ENCODE measurements at regions not wholly inside any gene's neighbourhood (a gene's known extent, or its start where the extent isn't known, plus 50 kb on each side); places are given as distances from the start of the nearest gene placed in this dataset.

DNA sequence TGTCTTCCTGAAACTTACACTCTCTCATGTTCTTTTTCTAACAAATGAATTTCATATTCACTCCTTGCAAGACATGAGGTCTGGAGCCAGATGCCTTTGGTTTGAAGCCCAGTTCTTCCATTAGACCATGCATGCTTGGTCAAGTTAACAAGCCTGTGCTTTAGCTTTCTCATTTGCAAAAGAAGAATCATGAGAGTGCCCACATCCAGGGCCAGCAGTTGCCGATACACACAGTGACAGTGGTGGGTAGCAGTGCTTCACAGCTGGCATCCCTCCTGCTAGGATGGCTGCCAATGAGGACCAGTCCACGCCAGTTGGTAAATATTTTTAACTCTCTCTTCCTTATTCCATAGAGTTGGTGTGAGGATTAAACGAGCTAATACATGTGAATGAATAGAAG, 163.1 kb downstream of the PHLDA1 start:
- no peak overlapping the region for H3K9ac ChIP-seq
- H2AFZ ChIP-seq (replicated peaks), result no peak overlapping the region
- H3K36me3 ChIP-seq, result no peaks in the 10 kb centered on the region
- no peak overlapping the region for H3K4me3 ChIP-seq
- Mint-ChIP-seq H3K27ac (no peak overlapping the region), H3K9me3 (peaks cover 2% of the 10 kb centered on the region), H3K27me3 (ENCODE audit: insufficient read depth, low read depth) (no peaks in the 10 kb centered on the region), H3K36me3 (no peaks in the 10 kb centered on the region), H3K4me3 (no peak overlapping the region), H3K4me1 (peaks cover 5% of the 10 kb centered on the region)
- H3K27ac ChIP-seq, result no peak overlapping the region
- no peak for TF ChIP-seq EZH2phosphoT487 (IDR thresholded peaks at IDR 0.05)
- TF ChIP-seq, protein P1, sequence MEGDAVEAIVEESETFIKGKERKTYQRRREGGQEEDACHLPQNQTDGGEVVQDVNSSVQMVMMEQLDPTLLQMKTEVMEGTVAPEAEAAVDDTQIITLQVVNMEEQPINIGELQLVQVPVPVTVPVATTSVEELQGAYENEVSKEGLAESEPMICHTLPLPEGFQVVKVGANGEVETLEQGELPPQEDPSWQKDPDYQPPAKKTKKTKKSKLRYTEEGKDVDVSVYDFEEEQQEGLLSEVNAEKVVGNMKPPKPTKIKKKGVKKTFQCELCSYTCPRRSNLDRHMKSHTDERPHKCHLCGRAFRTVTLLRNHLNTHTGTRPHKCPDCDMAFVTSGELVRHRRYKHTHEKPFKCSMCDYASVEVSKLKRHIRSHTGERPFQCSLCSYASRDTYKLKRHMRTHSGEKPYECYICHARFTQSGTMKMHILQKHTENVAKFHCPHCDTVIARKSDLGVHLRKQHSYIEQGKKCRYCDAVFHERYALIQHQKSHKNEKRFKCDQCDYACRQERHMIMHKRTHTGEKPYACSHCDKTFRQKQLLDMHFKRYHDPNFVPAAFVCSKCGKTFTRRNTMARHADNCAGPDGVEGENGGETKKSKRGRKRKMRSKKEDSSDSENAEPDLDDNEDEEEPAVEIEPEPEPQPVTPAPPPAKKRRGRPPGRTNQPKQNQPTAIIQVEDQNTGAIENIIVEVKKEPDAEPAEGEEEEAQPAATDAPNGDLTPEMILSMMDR (IDR thresholded peaks at IDR 0.05), result no peak
- TF ChIP-seq EZH2 (IDR thresholded peaks at IDR 0.05), result no peak
- H3K27me3 ChIP-seq, result no peaks in the 10 kb centered on the region
- H3K4me2 ChIP-seq, result no peak overlapping the region
- no peaks in the 10 kb centered on the region for H3K79me2 ChIP-seq (ENCODE audit: low read depth)
- H3K4me1 ChIP-seq, result no peaks in the 10 kb centered on the region
- DNase-seq (ENCODE audit: low spot score), result no peak
- no peaks in the 10 kb centered on the region for H4K20me1 ChIP-seq (ENCODE audit: low read depth)
- H3K9me3 ChIP-seq (ENCODE audit: low read depth), result no peaks in the 10 kb centered on the region
- no peaks in the 10 kb centered on the region for H3F3A ChIP-seq (ENCODE audit: low read depth)

DNA sequence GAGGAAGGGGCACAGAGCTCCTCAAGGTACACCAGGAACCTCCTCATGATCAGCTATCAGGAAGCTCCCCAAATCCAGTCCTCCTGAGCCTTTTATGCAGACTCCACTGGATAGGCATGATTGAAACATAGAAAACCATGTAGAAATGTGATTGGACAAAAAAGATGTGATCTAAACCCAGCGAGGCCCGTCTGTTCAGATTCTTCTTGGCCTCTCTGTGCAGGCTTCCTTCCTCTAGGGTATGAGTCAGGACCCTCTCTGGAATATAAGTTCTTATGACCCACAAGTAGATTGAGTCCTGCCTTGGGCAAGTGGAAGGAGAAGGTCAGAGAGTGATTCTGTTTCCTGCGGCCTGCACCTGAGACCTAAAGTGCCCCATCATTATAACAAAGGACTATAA, 166.3 kb downstream of the PHLDA1 start:
- peaks cover 2% of the 10 kb centered on the region for H3K9me3 Mint-ChIP-seq
- Histone ChIP-seq H3K4me1 (no peaks in the 10 kb centered on the region), H3K27ac (no peak overlapping the region), H3K27me3 (no peaks in the 10 kb centered on the region), H3K9me3 (ENCODE audit: low read depth) (no peaks in the 10 kb centered on the region), H4K20me1 (ENCODE audit: low read depth) (no peaks in the 10 kb centered on the region), H3K4me2 (no peak overlapping the region), H3K79me2 (ENCODE audit: low read depth) (no peaks in the 10 kb centered on the region), H3K36me3 (no peaks in the 10 kb centered on the region), H3K9ac (no peak overlapping the region), H2AFZ (replicated peaks) (no peak overlapping the region), H3F3A (ENCODE audit: low read depth) (no peaks in the 10 kb centered on the region), H3K4me3 (no peak overlapping the region)
- TF ChIP-seq, protein P1 (IDR thresholded peaks at IDR 0.05), result no peak
- no peak for TF ChIP-seq EZH2 (IDR thresholded peaks at IDR 0.05)
- no peak for TF ChIP-seq EZH2phosphoT487 (IDR thresholded peaks at IDR 0.05)
- no peaks in the 10 kb centered on the region for H3K27me3 Mint-ChIP-seq (ENCODE audit: insufficient read depth, low read depth)
- no peak overlapping the region for H3K4me3 Mint-ChIP-seq
- no peaks in the 10 kb centered on the region for H3K4me1 Mint-ChIP-seq
- H3K36me3 Mint-ChIP-seq, result no peaks in the 10 kb centered on the region
- H3K27ac Mint-ChIP-seq, result no peak overlapping the region
- no peak for DNase-seq (ENCODE audit: low spot score)

DNA sequence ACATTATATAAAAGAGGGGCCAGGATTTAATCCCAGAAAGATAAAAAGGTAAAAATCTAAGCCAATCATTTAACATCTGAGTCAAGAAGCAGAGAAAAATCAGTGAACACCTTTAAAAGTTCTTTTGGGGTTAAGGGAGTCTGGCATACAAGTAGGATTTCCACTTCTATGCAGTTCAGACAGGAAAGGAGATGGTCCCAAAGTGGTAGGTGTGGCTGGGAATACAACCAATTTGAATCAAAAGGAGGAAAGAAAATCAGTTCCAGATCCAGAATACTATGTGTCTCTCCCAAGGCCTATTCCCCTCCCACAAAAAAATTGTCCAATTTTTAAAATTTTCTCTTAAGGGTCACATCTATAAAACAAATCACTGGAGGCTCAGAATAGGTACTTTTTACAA, 167.4 kb downstream of the PHLDA1 start:
- no peak overlapping the region for H3K9ac ChIP-seq
- no peaks in the 10 kb centered on the region for H3F3A ChIP-seq (ENCODE audit: low read depth)
- H3K36me3 ChIP-seq, result no peaks in the 10 kb centered on the region
- Mint-ChIP-seq H3K27me3 (ENCODE audit: insufficient read depth, low read depth) (no peaks in the 10 kb centered on the region), H3K36me3 (no peaks in the 10 kb centered on the region), H3K4me3 (no peak overlapping the region), H3K27ac (no peak overlapping the region), H3K9me3 (peaks cover 2% of the 10 kb centered on the region), H3K4me1 (no peaks in the 10 kb centered on the region)
- H3K79me2 ChIP-seq (ENCODE audit: low read depth), result no peaks in the 10 kb centered on the region
- no peaks in the 10 kb centered on the region for H3K27me3 ChIP-seq
- H3K4me2 ChIP-seq, result no peak overlapping the region
- H3K4me1 ChIP-seq, result no peaks in the 10 kb centered on the region
- TF ChIP-seq EZH2phosphoT487 (IDR thresholded peaks at IDR 0.05), result no peak
- TF ChIP-seq, protein P1 (IDR thresholded peaks at IDR 0.05), result no peak
- no peak for TF ChIP-seq EZH2 (IDR thresholded peaks at IDR 0.05)
- H3K9me3 ChIP-seq (ENCODE audit: low read depth), result no peaks in the 10 kb centered on the region
- H2AFZ ChIP-seq (replicated peaks), result no peak overlapping the region
- no peak overlapping the region for H3K4me3 ChIP-seq
- no peak overlapping the region for H3K27ac ChIP-seq
- no peak for DNase-seq (ENCODE audit: low spot score)
- H4K20me1 ChIP-seq (ENCODE audit: low read depth), result no peaks in the 10 kb centered on the region

DNA sequence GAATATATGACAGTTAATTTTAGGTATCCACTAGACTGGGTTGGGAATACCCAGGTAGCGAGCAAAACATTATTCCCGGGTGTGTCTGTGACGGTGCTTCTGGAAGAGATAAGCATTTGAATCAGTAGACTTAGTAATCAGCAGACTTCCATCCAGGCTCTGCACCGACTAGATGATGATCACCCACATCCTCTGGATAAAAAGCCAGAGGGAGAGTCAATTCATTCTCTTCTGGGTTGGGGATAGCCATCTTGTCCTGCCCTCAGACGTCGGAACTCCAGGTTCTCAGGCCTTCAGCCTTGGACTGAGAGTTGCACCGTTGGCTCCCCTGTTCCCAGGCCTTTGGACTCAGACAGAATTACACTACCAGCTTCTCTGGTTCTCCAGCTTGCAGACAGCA, 168.0 kb downstream of the PHLDA1 start:
- Histone ChIP-seq H3K36me3 (no peaks in the 10 kb centered on the region), H3K4me2 (no peak overlapping the region), H3K27ac (no peak overlapping the region), H2AFZ (replicated peaks) (no peak overlapping the region), H3K4me3 (no peak overlapping the region), H3K27me3 (no peaks in the 10 kb centered on the region), H3K79me2 (ENCODE audit: low read depth) (no peaks in the 10 kb centered on the region), H4K20me1 (ENCODE audit: low read depth) (no peaks in the 10 kb centered on the region), H3K9ac (no peak overlapping the region), H3K4me1 (no peaks in the 10 kb centered on the region), H3F3A (ENCODE audit: low read depth) (no peaks in the 10 kb centered on the region), H3K9me3 (ENCODE audit: low read depth) (no peaks in the 10 kb centered on the region)
- H3K4me3 Mint-ChIP-seq, result no peak overlapping the region
- no peaks in the 10 kb centered on the region for H3K4me1 Mint-ChIP-seq
- no peaks in the 10 kb centered on the region for H3K36me3 Mint-ChIP-seq
- DNase-seq (ENCODE audit: low spot score), result no peak
- H3K27ac Mint-ChIP-seq, result no peak overlapping the region
- no peak for TF ChIP-seq EZH2 (IDR thresholded peaks at IDR 0.05)
- TF ChIP-seq, protein P1 (IDR thresholded peaks at IDR 0.05), result no peak
- no peak for TF ChIP-seq EZH2phosphoT487 (IDR thresholded peaks at IDR 0.05)
- H3K27me3 Mint-ChIP-seq (ENCODE audit: insufficient read depth, low read depth), result no peaks in the 10 kb centered on the region
- peaks cover 2% of the 10 kb centered on the region for H3K9me3 Mint-ChIP-seq
